Thyroid gland (tissue), 4 donors: ENCODE measurements at regions not wholly inside any gene's neighbourhood (a gene's known extent, or its start where the extent isn't known, plus 50 kb on each side); places are given as distances from the start of the nearest gene placed in this dataset.

Experiments used
- CTCF ChIP-seq, 6 experiments: fragments of 200-600 bp in 3 of 6; fragments of 450-650 bp in 3 of 6; sonication (generic) in 3 of 6; IDR thresholded peaks; one replicate each; pipeline ENCODE4 v1.5.1; 2016 to 2019; ENCODE audit warnings: antibody characterized with exemption in 6 of 6, mild to moderate bottlenecking in 2 of 6, inconsistent platforms in 1 of 6, moderate library complexity in 1 of 6
- POLR2A ChIP-seq, 2 donors: fragments of 450-650 bp; IDR thresholded peaks; one replicate each; pipeline ENCODE4 v1.6.1; 2017; ENCODE audit warnings: antibody characterized with exemption in 2 of 2, mild to moderate bottlenecking in 2 of 2, moderate library complexity in 1 of 2

GRCh38 chr2:173854840-173855239 lies 110.3 kb downstream of the SP3 start:
- TF ChIP-seq CTCF (IDR thresholded peaks at IDR 0.05): no peak
- no peak for TF ChIP-seq POLR2A (IDR thresholded peaks at IDR 0.05)
